ENCODE measurements at regions not wholly inside any gene's neighbourhood (a gene's known extent, or its start where the extent isn't known, plus 50 kb on each side); places are given as distances from the start of the nearest gene placed in this dataset.

DNA sequence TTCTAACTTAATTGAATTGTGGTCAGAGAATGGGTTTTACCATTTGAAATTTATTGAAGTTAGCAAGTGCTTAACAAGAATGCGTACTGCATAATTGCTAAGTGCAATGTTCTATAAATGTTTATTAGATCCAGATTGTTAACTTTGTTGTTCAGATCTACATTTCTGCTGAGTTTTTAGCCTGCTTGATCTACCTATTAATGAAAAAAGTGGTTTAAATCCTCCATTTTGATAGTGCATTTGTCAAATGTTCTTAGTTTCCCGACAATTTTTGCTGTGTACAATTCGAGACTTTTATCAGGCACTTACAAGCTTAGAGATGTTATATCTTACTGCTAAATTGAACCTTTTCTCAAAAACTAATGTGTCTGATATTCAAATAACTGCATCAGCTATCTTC, 156.4 kb upstream of the ADCY1 start:
- TF ChIP-seq CEBPB (IDR thresholded peaks at IDR 0.05), result no peak
- no peak for TF ChIP-seq TCF12 (IDR thresholded peaks at IDR 0.05; ENCODE audit: low read depth)
- TF ChIP-seq, protein P1, sequence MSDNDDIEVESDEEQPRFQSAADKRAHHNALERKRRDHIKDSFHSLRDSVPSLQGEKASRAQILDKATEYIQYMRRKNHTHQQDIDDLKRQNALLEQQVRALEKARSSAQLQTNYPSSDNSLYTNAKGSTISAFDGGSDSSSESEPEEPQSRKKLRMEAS (IDR thresholded peaks at IDR 0.05), result no peak
- no peak for TF ChIP-seq EP300 (IDR thresholded peaks at IDR 0.05; ENCODE audit: borderline replicate concordance)
- no peak for TF ChIP-seq CREB1 (IDR thresholded peaks at IDR 0.05; ENCODE audit: low read depth)
- TF ChIP-seq RAD21 (IDR thresholded peaks at IDR 0.05; ENCODE audit: low read depth), result no peak
- no peak for TF ChIP-seq TAF1 (IDR thresholded peaks at IDR 0.05; ENCODE audit: low read depth)

DNA sequence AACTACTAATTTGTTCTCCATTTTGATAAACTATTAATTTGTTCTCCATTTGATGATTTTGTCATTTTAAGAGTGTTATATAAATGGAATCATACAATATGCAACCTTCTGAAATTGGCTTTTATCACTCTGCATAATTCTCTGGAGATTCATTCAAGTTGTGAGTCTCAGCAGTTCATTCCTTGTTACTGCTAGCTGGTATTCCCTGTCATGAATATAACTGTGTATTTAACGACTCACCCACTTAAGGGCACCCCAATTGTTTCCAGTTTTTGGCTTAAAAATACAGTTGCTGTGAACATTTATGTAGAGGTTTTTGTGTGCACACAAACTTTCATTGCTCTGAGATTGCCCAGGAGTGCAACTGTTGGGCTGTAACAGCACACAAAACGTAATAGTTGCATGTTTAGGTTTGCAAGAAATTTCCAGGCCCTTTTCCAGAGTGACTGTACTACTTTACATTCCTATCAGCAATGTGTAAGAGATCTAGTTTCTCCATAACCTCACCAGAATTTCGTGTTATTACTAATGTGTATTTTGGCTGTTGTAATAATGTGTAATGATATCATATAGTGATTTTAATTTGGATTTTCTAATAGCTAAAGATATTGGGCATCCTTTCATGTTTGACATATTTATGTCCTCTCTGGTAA, 153.2 kb upstream of the ADCY1 start:
- no peak for TF ChIP-seq FOXM1 (IDR thresholded peaks at IDR 0.05; ENCODE audit: borderline replicate concordance, low read depth)
- no peak for TF ChIP-seq TAF1 (IDR thresholded peaks at IDR 0.05; ENCODE audit: low read depth)
- TF ChIP-seq NFIC (IDR thresholded peaks at IDR 0.05), result no peak
- TF ChIP-seq EGR1 (IDR thresholded peaks at IDR 0.05), result no peak
- TF ChIP-seq, protein P1 (IDR thresholded peaks at IDR 0.05), result no peak

DNA sequence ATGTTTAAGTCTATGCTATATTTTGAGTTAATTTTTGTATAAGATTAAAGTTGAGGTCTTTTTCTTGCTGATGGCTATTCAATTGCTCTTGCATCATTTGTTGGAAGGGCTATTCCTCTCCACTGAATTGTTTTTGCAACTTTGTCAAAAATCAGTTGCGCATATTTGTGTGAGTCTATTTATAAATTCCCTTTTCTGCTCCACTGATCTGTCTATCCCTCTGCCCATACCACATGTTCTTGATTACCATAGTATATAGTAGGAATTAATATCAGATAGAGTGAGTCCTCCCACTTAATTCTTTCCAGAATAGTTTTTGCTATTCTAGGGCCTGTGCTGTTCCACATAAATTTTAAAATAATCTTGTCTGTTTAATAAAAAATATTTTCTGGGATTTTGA, 152.4 kb upstream of the ADCY1 start:
- TF ChIP-seq CREB1 (IDR thresholded peaks at IDR 0.05; ENCODE audit: low read depth), result no peak
- no peak for TF ChIP-seq FOXM1 (IDR thresholded peaks at IDR 0.05; ENCODE audit: borderline replicate concordance, low read depth)
- TF ChIP-seq ZBTB7A (IDR thresholded peaks at IDR 0.05; ENCODE audit: low read depth), result no peak
- no peak for TF ChIP-seq EP300 (IDR thresholded peaks at IDR 0.05; ENCODE audit: borderline replicate concordance)
- no peak for TF ChIP-seq NFIC (IDR thresholded peaks at IDR 0.05)
- no peak for TF ChIP-seq RAD21 (IDR thresholded peaks at IDR 0.05; ENCODE audit: low read depth)
- no peak for TF ChIP-seq TCF12 (IDR thresholded peaks at IDR 0.05; ENCODE audit: low read depth)
- no peak for TF ChIP-seq USF1 (IDR thresholded peaks at IDR 0.05)
- no peak for TF ChIP-seq TAF1 (IDR thresholded peaks at IDR 0.05; ENCODE audit: low read depth)
- TF ChIP-seq, protein P2, sequence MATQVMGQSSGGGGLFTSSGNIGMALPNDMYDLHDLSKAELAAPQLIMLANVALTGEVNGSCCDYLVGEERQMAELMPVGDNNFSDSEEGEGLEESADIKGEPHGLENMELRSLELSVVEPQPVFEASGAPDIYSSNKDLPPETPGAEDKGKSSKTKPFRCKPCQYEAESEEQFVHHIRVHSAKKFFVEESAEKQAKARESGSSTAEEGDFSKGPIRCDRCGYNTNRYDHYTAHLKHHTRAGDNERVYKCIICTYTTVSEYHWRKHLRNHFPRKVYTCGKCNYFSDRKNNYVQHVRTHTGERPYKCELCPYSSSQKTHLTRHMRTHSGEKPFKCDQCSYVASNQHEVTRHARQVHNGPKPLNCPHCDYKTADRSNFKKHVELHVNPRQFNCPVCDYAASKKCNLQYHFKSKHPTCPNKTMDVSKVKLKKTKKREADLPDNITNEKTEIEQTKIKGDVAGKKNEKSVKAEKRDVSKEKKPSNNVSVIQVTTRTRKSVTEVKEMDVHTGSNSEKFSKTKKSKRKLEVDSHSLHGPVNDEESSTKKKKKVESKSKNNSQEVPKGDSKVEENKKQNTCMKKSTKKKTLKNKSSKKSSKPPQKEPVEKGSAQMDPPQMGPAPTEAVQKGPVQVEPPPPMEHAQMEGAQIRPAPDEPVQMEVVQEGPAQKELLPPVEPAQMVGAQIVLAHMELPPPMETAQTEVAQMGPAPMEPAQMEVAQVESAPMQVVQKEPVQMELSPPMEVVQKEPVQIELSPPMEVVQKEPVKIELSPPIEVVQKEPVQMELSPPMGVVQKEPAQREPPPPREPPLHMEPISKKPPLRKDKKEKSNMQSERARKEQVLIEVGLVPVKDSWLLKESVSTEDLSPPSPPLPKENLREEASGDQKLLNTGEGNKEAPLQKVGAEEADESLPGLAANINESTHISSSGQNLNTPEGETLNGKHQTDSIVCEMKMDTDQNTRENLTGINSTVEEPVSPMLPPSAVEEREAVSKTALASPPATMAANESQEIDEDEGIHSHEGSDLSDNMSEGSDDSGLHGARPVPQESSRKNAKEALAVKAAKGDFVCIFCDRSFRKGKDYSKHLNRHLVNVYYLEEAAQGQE (IDR thresholded peaks at IDR 0.05; ENCODE audit: low read depth), result no peak
- TF ChIP-seq, protein P1 (IDR thresholded peaks at IDR 0.05), result no peak
- TF ChIP-seq EGR1 (IDR thresholded peaks at IDR 0.05), result no peak
- TF ChIP-seq YY1 (IDR thresholded peaks at IDR 0.05; ENCODE audit: low read depth), result no peak
- TF ChIP-seq CEBPB (IDR thresholded peaks at IDR 0.05), result no peak
- no peak for TF ChIP-seq TEAD4 (IDR thresholded peaks at IDR 0.05)

DNA sequence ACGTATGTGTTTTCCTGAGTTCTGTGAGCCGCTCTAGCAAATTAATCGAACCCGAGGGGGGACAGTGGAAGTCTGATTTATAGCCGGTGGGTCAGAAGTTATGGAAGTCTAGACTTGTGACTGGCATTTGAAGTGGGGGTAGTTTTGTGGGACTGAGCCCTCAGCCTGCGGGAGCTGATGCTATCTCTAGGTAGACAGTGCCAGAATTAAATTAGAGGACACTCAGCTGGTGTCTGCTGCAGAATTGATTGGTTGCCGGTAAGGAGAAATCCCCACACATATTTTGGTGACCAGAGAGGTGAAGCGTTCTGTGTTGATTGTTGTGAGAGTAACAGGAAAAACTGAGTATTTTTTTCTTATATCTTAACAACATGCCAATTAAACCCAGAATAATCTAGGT, 143.8 kb upstream of the ADCY1 start:
- no peak for TF ChIP-seq EGR1 (IDR thresholded peaks at IDR 0.05)
- TF ChIP-seq, protein P1 (IDR thresholded peaks at IDR 0.05), result no peak
- TF ChIP-seq CREB1 (IDR thresholded peaks at IDR 0.05; ENCODE audit: low read depth), result no peak
- no peak for TF ChIP-seq USF1 (IDR thresholded peaks at IDR 0.05)
- no peak for TF ChIP-seq EP300 (IDR thresholded peaks at IDR 0.05; ENCODE audit: borderline replicate concordance)
- TF ChIP-seq, protein P2 (IDR thresholded peaks at IDR 0.05; ENCODE audit: low read depth), result no peak
- no peak for TF ChIP-seq CEBPB (IDR thresholded peaks at IDR 0.05)

DNA sequence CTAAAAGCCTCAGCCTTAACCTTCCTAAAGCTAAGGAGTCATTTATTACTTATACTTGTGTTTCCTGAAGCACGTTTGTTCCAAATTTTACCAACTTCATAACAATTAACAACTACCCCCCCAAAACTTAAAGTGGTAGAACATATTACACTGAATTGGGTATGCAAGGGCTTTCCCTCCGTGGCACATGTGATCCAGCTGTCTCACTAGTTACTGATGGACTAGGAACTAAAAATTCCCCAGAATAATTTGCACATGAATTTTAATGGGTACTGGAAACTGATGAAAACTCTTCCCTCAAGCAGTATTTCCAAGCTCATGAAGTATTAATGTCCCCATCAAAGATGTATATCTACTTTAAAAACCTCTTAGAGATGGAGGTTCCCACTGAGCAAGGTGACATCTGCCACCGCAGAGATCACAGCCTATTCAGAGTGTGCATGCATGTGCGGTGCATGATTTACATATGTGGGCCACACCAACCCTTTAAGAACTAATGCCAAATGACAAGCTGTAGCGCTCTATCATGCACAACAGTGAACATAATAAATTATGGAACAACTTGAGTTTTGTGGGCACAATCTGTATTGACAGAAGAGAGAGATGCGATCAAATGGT, 139.9 kb upstream of the ADCY1 start:
- no peak for TF ChIP-seq EGR1 (IDR thresholded peaks at IDR 0.05)
- no peak for TF ChIP-seq TAF1 (IDR thresholded peaks at IDR 0.05; ENCODE audit: low read depth)
- no peak for TF ChIP-seq TEAD4 (IDR thresholded peaks at IDR 0.05)
- TF ChIP-seq, protein P1 (IDR thresholded peaks at IDR 0.05), result no peak
- TF ChIP-seq, protein P2 (IDR thresholded peaks at IDR 0.05; ENCODE audit: low read depth), result no peak
- TF ChIP-seq NFIC (IDR thresholded peaks at IDR 0.05), result no peak
- no peak for TF ChIP-seq RAD21 (IDR thresholded peaks at IDR 0.05; ENCODE audit: low read depth)
- TF ChIP-seq TCF12 (IDR thresholded peaks at IDR 0.05; ENCODE audit: low read depth), result no peak
- TF ChIP-seq EP300 (IDR thresholded peaks at IDR 0.05; ENCODE audit: borderline replicate concordance), result no peak
- no peak for TF ChIP-seq ZBTB7A (IDR thresholded peaks at IDR 0.05; ENCODE audit: low read depth)
- no peak for TF ChIP-seq YY1 (IDR thresholded peaks at IDR 0.05; ENCODE audit: low read depth)
- no peak for TF ChIP-seq CREB1 (IDR thresholded peaks at IDR 0.05; ENCODE audit: low read depth)
- TF ChIP-seq USF1 (IDR thresholded peaks at IDR 0.05), result no peak
- no peak for TF ChIP-seq FOXM1 (IDR thresholded peaks at IDR 0.05; ENCODE audit: borderline replicate concordance, low read depth)

Data from Ishikawa (cell line).